ENCODE measurements at regions not wholly inside any gene's neighbourhood (a gene's known extent, or its start where the extent isn't known, plus 50 kb on each side); places are given as distances from the start of the nearest gene placed in this dataset.

GRCh38 chr18:22624176-22624575 lies 206.5 kb upstream of the CTAGE1 start (continued):
- no peak for TF ChIP-seq E2F8 (IDR thresholded peaks at IDR 0.05; ENCODE audit: low read depth, partially characterized antibody)
- TF ChIP-seq TARDBP (IDR thresholded peaks at IDR 0.05; ENCODE audit: borderline replicate concordance) = no peak
- no peak for TF ChIP-seq MAX (IDR thresholded peaks at IDR 0.05; ENCODE audit: low read depth, low read length)
- no peak for TF ChIP-seq ZNF384 (IDR thresholded peaks at IDR 0.05; ENCODE audit: borderline replicate concordance, low read depth, low read length)
- no peak for TF ChIP-seq REST (IDR thresholded peaks at IDR 0.05; ENCODE audit: low read depth, low read length)
- no peak for TF ChIP-seq ZNF592 (IDR thresholded peaks at IDR 0.05)
- TF ChIP-seq POU2F2 (IDR thresholded peaks at IDR 0.05; ENCODE audit: borderline replicate concordance, low read depth, low read length) = no peak
- TF ChIP-seq SPI1 (IDR thresholded peaks at IDR 0.05; ENCODE audit: borderline replicate concordance, insufficient read depth, low read depth, low read length) = no peak
- TF ChIP-seq FOXM1 (IDR thresholded peaks at IDR 0.05; ENCODE audit: low read depth, low read length) = no peak

Measured in GM12878 (cell line).